ENCODE measurements at regions not wholly inside any gene's neighbourhood (a gene's known extent, or its start where the extent isn't known, plus 50 kb on each side); places are given as distances from the start of the nearest gene placed in this dataset.

DNA sequence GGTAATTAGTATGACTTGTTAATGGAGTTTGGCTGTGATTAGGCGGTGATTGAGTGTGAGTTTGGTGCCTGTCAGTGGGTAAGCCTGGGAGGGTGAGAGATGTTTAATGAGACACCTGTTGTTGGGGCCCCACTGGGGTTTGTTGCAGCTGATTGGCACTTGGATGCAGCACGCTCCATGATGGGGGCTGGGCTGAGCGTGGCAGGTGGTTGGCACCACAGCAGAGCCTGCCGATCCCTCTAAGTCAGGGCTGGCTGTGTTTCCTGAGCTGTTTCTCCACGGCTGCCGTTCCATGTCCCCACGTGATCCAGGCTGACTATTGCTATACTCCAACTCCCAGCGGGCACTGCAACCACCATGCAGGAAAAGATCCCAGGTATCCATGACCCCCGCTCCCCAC is 93.5 kb upstream of the ARRDC4 start:
- DNase-seq = no peak

DNA sequence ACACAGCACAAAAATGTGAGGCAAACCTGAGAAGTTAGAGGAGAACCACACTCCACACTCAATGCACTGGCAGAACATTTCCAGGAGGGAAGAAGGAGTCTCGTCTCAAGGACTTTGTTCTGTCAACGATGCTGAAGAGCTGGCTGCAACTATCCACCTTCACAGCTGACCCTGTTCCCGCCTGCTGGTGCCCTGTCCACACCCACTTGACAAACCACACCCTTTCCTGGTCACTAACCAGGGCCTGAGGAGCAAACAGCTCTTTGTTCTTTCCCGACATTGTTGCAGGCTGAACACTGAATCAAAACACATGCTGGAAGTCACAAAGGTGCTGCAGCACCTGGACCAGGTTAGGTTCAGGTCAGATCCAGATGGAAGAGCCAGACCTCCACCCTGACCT is 92.6 kb upstream of the ARRDC4 start:
- DNase-seq = no peak

DNA sequence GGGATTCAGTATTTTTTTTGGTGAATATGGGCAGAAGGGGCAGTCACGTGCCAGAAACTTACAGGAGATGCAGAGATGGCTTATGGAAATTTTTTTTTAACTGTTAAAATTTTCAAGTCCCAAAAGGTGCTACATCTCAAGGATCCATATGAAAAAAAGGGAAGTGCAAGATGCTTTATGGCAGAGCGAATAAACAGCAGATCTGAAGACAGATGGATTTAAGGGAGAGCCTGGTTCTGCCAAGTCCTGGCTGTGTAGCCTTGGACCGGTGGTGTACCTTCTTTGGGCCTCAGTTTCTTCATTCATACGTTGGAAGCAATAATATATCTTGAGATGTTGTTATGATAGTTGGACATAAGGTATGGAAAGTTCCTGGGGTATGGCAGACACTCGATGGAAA is 91.5 kb upstream of the ARRDC4 start:
- no peak for DNase-seq

DNA sequence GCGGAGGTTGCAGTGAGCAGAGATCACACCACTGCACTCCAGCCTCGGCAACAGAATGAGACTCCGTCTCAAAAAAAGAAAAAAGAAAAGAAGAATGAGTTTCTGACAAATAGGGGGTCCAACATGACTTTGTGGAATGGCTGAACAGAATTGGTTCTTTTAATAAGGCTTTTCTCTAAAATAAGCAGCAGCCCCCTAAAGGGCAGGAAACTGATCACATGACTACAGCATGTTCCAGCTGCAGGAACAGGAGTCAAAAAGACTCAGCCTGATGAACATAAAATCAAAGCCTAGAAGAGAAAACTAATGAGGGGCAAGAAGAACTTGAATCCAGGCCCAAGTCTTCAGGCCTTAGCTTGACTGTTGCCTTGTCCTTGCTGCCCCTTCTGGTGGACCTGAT is 89.7 kb upstream of the ARRDC4 start:
- DNase-seq = no peak

DNA sequence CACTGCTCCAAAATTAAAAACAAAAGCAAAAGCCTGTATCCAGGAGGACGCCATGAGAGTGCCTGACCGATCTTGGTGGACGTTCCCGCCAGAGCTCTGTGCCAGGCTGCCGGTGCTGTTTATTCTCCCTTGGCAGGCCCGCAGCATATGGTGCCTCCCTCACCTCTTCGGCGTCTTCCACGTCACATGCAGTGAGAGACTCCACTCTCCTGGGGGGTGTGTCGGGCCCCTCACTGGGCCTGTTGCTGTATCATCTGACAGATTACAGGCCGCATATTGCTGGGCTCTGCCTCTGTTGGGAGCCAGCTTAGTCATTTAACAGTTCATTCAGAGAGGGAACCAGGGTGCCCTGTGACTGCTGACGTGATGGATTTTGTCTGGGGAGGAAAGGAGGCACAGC is 86.4 kb upstream of the ARRDC4 start:
- DNase-seq = no peak

DNA sequence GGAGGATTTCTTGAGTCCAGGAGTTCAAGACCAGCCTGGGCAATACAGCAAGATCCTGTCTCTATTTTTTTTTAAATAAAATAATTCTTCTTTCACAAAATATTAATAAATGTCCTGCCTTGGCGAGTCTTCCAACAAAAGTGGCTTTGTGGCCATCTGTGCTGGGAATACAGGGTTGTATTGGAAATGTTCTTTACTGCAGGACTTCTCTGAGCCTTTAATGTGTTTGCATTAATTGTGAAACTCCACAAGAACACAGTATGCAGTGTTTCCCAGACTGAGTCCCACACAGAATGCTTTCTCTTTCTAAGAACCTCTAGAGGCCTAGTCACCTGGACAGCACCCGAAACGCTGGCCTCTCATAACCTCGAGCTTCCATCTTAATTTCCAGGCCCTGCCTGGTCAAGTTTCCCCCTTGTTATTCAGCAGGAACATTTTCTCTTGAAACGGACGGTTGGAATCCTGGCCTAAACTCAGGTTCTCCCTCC is 85.4 kb upstream of the ARRDC4 start:
- DNase-seq = no peak

DNA sequence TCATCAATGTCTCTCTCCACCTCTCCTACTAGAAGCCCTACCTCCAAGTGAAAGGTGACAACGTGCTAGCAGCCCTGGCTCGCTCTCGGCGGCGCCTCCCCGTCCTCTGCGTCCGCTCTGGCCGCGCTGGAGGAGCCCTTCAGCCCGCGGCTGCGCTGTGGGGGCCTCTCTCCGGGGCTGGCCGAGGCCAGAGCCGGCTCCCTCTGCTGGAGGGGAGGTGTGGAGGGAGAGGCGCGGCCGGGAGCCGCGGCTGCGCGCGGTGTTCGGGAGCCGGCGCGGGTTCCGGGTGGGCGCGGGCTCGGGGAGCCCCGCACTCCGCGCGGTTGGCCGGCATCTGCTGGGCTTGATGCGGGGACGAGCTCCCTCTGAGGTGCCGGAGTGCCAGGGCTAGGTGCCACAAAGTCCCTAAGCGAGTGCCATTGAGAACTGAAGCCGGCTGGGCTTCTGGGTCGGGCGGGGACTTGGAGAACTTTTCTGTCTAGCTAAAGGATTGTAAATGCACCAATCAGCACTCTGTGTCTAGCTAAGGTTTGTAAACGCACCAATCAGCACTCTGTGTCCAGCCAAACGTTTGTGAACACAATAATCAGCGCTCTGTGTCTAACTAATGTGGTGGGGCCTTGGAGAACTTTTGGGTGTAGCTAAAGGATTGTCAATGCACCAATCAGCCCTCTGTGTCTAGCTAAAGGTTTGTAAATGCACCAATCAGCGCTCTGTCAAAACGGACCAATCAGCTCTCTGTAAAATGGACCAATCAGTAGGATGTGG is 84.8 kb upstream of the ARRDC4 start:
- no peak for DNase-seq

DNA sequence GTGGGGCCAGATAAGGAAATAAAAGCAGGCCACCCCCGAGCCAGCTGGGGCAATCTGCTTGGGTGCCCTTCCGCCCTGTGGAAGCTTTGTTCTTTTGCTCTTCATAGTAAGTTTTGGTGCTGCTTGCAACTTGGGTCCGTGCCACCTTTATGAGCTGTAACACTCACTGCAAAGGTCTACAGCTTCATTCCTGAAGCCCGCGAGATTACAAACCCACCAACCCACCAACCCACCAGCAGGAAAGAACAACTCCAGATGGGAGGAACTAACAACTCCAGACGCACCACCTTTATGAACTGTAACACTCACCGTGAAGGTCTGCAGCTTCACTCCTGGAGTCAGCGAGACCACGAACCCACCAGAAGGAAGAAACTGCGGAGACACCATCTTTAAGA is 84.2 kb upstream of the ARRDC4 start:
- DNase-seq = no peak

DNA sequence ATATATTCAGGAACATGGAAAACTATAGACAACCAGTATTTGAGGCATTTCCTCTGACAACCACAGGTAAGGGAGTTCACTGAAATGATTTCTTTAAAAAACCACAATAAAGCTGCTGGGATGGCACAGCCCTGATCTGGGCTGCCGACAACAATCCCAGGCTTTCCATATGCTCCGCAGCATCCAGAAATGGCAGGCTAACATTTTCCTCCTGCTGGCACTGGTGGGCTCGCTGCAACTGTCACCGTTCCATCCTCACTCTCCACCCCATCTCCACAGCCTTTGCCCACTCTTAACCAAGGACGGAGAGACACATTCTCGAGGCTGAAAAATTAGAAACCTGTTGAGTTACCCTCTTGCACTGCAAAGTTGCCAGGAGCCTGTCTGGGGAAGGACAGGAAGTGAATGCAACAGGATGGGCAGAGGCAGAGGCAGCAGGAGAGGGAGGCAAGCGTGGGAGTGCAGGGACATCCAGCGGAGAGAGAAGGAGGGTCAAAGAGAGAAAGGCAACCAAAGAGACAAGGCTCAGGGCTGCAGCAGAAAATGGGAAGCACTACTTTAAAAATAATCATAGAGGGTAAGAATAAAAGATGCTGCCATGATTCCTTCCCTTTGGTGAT is 79.0 kb upstream of the ARRDC4 start:
- DNase-seq = no peak

DNA sequence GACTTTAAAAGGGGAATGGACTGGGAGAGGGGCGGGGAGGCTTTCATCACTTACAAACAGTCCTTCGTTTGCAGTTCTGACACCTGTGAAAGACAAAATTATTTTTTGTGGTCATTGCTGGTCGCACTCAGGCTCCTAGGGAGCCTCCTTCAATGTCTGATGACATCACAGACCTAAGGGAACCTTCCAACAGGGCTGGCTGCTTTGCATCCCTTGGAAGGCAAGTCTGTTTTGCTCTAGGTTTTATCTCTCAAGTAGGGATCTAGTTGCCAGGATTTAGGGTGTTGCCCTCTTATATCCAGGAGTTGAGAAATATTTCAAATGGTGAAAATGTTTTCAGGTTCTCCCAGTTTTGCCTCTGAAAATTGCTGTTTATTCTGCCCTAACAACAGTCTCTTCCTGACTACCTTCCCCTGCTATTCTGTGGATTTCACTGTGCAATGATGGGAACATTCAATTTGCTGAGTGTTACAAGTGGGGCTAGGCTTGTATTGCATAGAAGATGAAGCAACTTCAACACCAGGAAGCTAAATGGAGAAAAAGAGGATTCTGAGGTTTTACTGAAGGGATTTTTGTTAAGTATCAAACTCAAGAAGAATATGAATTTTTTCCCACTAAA is 75.9 kb upstream of the ARRDC4 start:
- DNase-seq = no peak

DNA sequence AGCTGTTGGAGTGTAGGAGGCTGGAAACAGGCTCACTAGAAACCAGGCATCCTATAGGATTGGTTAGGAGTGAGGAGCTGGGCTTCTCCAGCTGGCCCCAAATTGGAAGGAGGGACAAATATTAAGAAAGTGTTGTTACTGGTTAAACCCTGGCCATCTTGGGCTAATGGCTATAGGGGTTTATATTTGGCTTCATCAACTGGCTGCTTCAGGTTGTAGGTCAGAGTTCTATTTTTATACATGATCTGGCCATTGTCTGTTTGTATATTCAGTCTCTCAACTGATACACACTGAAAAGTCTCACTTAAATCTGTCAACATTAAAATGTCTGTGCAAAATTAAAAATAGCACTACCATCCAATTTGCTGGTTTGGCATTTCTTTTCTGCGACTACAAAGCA is 70.2 kb upstream of the ARRDC4 start:
- DNase-seq = no peak

DNA sequence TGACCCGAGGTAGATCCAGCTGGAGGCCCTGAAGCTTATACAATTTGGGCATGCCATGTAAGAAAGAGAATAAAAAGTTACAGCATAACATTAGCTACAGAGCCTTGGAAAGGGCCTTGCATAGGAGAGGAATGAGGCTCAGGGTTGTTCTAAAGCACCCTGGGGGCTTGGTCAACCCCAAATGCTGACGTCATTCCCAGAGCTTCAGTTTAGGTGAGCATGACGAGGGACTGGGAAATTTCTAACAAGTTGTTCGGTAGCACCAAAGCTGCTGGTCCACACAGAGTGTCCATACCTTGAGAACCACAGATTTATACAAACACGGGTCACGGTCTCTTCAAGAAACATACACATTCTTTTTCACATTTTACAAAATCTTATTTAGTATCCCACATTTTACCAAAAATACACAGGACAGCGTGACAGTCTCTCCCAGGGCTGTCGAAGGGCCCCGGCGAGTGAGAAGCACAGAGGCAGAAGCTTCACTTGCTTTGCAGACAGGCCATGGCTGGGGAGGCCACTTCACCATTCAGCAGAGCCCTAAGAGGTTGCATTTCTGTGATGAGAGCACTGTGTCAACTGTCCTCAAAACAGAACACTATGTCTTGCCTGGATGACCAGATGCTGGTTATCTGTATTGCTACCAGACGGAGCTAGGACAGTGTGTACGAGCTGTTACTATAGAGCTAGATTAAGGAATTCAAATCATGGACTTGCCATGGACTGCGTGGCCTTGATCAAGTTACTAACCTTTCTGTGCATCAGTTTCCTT is 68.2 kb upstream of the ARRDC4 start:
- no peak for DNase-seq

DNA sequence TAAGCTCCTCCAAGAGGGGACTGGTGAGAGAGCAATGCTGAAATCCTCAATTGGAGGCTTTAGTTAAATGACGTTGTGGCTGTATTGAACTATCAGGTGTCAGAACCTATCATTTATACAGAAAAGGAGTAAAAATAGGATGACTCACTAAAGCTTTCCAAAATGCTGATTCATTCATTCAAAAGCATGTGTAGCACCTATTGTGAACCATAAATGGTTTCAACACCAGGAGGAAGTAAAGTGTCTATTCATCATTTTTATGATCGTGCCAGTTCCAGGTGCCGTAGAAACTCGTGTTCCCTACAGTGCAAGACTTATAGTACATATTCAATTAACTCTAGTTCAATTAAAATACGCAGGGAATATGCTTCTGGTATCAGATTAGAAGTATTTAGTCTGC is 66.5 kb upstream of the ARRDC4 start:
- no peak for DNase-seq

DNA sequence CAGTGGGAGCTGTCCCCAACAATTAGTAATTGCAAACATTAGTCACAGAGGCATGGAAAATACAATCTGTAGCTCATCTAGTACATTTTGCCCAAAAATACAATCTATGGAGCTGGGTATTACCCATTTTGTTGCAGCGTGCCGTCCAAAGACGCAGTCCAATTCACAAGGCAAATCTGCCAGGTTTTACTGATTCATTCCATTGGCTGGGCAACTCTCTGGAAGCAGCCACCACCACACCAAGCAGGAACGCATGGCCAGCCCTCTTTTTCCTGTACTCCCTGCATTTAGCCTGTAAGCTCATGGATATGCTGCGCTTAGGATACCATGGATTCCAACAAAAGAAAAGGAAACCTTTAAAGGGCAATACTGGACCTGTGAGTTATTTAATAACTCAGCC is 60.5 kb upstream of the ARRDC4 start:
- no peak for DNase-seq

DNA sequence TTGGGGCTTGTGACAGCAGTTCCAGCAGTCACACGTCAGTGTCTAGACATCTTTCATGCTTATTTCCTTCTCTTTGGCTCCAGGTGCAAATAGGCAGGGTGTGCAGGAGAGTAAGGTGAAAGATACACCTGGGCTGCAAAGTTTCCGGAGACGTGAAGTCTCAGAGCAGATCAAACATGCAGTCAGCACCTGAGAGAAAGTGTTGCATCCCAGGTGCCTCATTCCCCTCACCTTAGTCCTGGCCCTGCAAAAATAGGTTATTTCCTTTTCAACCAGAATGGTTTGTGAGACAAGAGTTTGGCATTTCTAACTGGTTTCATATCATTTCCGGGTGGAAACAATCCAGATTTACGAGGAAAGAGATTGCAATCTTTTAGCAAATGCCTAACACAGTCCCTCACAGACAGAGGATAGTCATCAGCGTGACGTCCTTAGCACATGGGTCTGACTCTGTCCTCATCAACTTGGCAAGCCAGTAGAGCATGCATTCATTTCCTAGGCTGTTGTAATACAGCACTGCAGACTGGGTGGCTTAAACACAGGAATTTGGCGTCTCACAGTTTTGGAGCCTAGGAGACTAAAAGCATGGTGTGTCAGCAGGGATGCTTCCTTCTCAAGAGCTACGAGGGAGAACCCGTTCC is 58.2 kb upstream of the ARRDC4 start:
- no peak for DNase-seq

DNA sequence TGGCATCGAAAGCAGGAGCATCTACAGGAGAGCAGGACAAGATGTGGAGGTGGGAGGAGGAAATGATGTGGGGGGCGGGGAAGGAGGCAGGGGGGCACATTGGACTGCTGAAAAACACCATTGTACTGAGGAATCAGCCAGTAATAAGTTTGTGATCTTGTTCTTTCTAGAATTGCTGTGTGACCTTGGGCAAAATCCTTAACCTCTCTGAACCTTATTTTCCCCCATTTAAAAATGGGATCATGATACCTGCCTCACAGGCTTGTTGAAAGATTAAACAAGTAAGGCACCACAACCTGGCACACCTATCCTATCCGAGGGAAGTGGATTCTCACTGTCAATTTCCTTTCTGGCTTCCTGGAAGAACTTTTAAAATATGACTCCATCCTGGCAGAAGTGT is 56.9 kb upstream of the ARRDC4 start:
- no peak for DNase-seq

DNA sequence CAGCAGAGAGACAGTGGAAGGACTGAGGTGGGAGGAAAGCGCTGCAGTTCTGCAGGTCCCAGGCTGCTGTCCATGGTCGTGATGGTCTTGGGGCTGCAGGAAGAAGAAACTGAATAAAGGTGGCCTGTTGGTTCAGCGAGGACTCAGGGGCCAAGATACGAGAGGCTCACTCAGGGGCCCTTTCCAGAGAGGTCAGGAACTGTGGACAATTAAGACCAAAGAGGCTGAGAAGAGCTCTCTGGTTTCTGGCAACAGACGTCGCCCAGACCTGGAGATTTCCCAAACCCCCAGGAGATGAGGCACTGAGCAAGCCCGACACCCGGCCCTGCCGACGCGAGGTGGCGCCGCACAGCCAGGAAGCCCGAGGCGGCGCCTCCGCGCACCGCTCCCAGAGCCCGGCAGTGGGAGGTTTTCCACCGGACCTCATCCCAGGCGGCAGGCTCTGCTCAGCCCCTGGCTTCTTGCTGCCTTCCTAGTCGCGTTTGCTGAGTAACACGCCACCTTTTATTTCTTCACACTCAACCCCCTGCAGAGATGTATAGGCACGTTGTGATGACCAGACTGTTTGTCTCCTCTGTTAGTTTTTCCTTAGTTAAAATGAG is 56.4 kb upstream of the ARRDC4 start:
- no peak for DNase-seq

DNA sequence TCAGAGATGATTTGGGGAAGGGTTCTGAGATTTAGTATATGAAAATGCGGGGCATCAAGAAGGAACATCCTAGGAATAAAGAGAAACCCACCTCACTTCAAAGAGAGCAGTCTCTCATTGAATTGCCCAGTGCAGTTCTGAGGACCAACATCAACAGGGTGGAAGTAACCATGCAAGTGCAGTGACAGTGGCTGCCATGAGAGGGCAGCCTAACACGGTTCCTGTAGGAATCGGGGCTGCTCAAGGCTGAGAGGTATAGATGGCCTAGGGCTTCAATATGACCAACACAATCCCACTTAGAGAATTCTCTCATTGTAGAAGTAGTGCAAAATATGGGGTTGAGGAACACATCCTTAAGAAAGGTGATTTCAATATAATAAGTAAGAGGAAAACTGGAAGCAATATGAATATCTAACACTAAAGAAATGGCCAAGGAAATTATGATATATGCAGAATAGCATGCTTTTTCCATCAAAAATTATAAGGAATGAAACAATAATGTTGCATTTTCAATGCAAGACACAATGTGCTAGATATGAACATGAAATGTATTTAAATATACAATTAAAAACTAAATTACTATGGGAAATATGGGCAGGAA is 51.1 kb upstream of the ARRDC4 start:
- DNase-seq = peak; percentile 80

All from activated effector memory CD4-positive, alpha-beta T cell treated with anti-CD3 and anti-CD28 coated beads, Interleukin-2, amount 50 U/mL, for 16 hours (primary cell).